GM23338 (cell line): ENCODE measurements at regions not wholly inside any gene's neighbourhood (a gene's known extent, or its start where the extent isn't known, plus 50 kb on each side); places are given as distances from the start of the nearest gene placed in this dataset.

ENCODE experiments used
- ATAC-seq: fragments of 200-7000 bp; cut with Tn5 transposase; 3 replicates; pipeline ENCODE4 v1.9.1; 2020
- DNase-seq: peaks from one replicate; pipeline ENCODE4 v3.0.0-alpha.2; 2015; ENCODE audit warnings: low spot score
- H2AFZ ChIP-seq: fragments of 200-600 bp; sonication (generic); 2 replicates; pipeline ENCODE4 v1.8.0; 2016; ENCODE audit warnings: antibody characterized with exemption, mild to moderate bottlenecking, moderate library complexity
- H3F3A ChIP-seq: fragments of 200-600 bp; sonication (generic); replicated peaks from 2 replicates; pipeline ENCODE4 v1.8.0; 2017; ENCODE audit warnings: antibody characterized with exemption, mixed run types, low read depth
- H3K27ac ChIP-seq: fragments of 200-600 bp; sonication (generic); 2 replicates; pipeline ENCODE4 v1.6.1; 2016; ENCODE audit warnings: low read depth
- H3K27me3 ChIP-seq: fragments of 200-600 bp; sonication (generic); 2 replicates; pipeline ENCODE4 v1.8.0; 2016; ENCODE audit warnings: mild to moderate bottlenecking, mixed run types, moderate library complexity; ENCODE audit not compliant: insufficient read depth
- H3K36me3 ChIP-seq: fragments of 200-600 bp; sonication (generic); 2 replicates; pipeline ENCODE4 v1.8.0; 2016; ENCODE audit warnings: mild to moderate bottlenecking; ENCODE audit not compliant: insufficient read depth
- H3K4me1 ChIP-seq: fragments of 200-600 bp; sonication (generic); 2 replicates; pipeline ENCODE4 v1.8.0; 2016; ENCODE audit warnings: mild to moderate bottlenecking, moderate library complexity; ENCODE audit not compliant: insufficient read depth
- H3K4me2 ChIP-seq: fragments of 200-600 bp; sonication (generic); 2 replicates; pipeline ENCODE4 v1.7.1; 2017; ENCODE audit warnings: mixed run types
- H3K4me3 ChIP-seq: fragments of 200-600 bp; sonication (generic); 2 replicates; pipeline ENCODE4 v1.6.1; 2016; ENCODE audit warnings: mixed run types
- H3K79me2 ChIP-seq: fragments of 200-600 bp; sonication (generic); replicated peaks from 2 replicates; pipeline ENCODE4 v1.8.0; 2017; ENCODE audit warnings: mild to moderate bottlenecking; ENCODE audit not compliant: insufficient read depth
- H3K9me2 ChIP-seq: fragments of 200-600 bp; sonication (generic); 2 replicates; pipeline ENCODE4 v1.8.0; 2017; ENCODE audit not compliant: insufficient read depth
- H4K20me1 ChIP-seq: fragments of 200-600 bp; sonication (generic); replicated peaks from 2 replicates; pipeline ENCODE4 v1.8.0; 2017; ENCODE audit warnings: mild to moderate bottlenecking; ENCODE audit not compliant: insufficient read depth
- H3K27ac Mint-ChIP-seq: 2 replicates; pipeline ENCODE4 v1.8.0; 2020; ENCODE audit warnings: inconsistent platforms, mild to moderate bottlenecking, moderate library complexity, mixed read lengths
- H3K27me3 Mint-ChIP-seq: 3 replicates; pipeline ENCODE4 v1.8.0; 2022; ENCODE audit warnings: low read depth, mild to moderate bottlenecking, moderate library complexity, mixed read lengths, inconsistent platforms; ENCODE audit not compliant: insufficient read depth, poor library complexity
- H3K36me3 Mint-ChIP-seq: 3 replicates; pipeline ENCODE4 v1.8.0; 2021; ENCODE audit warnings: low read depth, mild to moderate bottlenecking, inconsistent platforms, moderate library complexity, mixed read lengths
- H3K4me1 Mint-ChIP-seq: 3 replicates; pipeline ENCODE4 v1.8.0; 2020; ENCODE audit warnings: mild to moderate bottlenecking, inconsistent platforms, mixed read lengths
- H3K4me3 Mint-ChIP-seq: 3 replicates; pipeline ENCODE4 v1.8.0; 2021; ENCODE audit warnings: moderate library complexity, mild to moderate bottlenecking, inconsistent platforms, mixed read lengths
- H3K9me3 Mint-ChIP-seq: 3 replicates; pipeline ENCODE4 v1.8.0; 2020; ENCODE audit warnings: moderate library complexity, mild to moderate bottlenecking, inconsistent platforms, mixed read lengths
- CREB1 ChIP-seq: fragments of 250-450 bp; sonication (Bioruptor Pico); IDR thresholded peaks from 2 replicates; pipeline ENCODE4 v1.5.0; 2020; ENCODE audit warnings: low read depth, mild to moderate bottlenecking, moderate library complexity
- ETS1 ChIP-seq: IDR thresholded peaks from 2 replicates; pipeline ENCODE4 v1.6.1; 2016; ENCODE audit warnings: antibody characterized with exemption
- EZH2 ChIP-seq: fragments of 200-600 bp; sonication (generic); IDR thresholded peaks from one replicate; pipeline ENCODE4 v1.8.0; 2017; ENCODE audit warnings: antibody characterized with exemption, mild to moderate bottlenecking, low read depth; ENCODE audit not compliant: unreplicated experiment
- EZH2phosphoT487 ChIP-seq: fragments of 200-600 bp; sonication (generic); IDR thresholded peaks from one replicate; pipeline ENCODE4 v1.8.1; 2018; ENCODE audit warnings: antibody characterized with exemption; ENCODE audit not compliant: unreplicated experiment
- JUNB ChIP-seq: IDR thresholded peaks from one replicate; pipeline ENCODE4 v1.6.1; 2016; ENCODE audit warnings: antibody characterized with exemption; ENCODE audit not compliant: unreplicated experiment
- NANOG ChIP-seq: IDR thresholded peaks from 2 replicates; pipeline ENCODE4 v1.6.1; 2016; ENCODE audit warnings: antibody characterized with exemption, borderline replicate concordance
- POLR2AphosphoS5 ChIP-seq: IDR thresholded peaks from 2 replicates; pipeline ENCODE4 v1.6.1; 2016; ENCODE audit warnings: antibody characterized with exemption, low read depth
- STAT1 ChIP-seq: IDR thresholded peaks from one replicate; pipeline ENCODE4 v1.6.1; 2016; ENCODE audit warnings: antibody characterized with exemption; ENCODE audit not compliant: unreplicated experiment
- ZNF114 ChIP-seq: fragments of 250-450 bp; sonication (Bioruptor Pico); IDR thresholded peaks from 2 replicates; pipeline ENCODE4 v1.5.0; 2020; ENCODE audit warnings: mild to moderate bottlenecking, moderate library complexity
- ZNF331 ChIP-seq: fragments of 250-450 bp; sonication (Bioruptor Pico); IDR thresholded peaks from 2 replicates; pipeline ENCODE4 v1.5.0; 2020; ENCODE audit warnings: low read depth, mild to moderate bottlenecking, moderate library complexity
- TF ChIP-seq, protein P1 (sequence below): IDR thresholded peaks from one replicate; pipeline ENCODE4 v1.6.1; 2018; ENCODE audit warnings: antibody characterized with exemption; ENCODE audit not compliant: unreplicated experiment

GRCh38 chr5:61905613-61906012 is 400.4 kb upstream of the KIF2A start (continued):
- TF ChIP-seq, protein P1, sequence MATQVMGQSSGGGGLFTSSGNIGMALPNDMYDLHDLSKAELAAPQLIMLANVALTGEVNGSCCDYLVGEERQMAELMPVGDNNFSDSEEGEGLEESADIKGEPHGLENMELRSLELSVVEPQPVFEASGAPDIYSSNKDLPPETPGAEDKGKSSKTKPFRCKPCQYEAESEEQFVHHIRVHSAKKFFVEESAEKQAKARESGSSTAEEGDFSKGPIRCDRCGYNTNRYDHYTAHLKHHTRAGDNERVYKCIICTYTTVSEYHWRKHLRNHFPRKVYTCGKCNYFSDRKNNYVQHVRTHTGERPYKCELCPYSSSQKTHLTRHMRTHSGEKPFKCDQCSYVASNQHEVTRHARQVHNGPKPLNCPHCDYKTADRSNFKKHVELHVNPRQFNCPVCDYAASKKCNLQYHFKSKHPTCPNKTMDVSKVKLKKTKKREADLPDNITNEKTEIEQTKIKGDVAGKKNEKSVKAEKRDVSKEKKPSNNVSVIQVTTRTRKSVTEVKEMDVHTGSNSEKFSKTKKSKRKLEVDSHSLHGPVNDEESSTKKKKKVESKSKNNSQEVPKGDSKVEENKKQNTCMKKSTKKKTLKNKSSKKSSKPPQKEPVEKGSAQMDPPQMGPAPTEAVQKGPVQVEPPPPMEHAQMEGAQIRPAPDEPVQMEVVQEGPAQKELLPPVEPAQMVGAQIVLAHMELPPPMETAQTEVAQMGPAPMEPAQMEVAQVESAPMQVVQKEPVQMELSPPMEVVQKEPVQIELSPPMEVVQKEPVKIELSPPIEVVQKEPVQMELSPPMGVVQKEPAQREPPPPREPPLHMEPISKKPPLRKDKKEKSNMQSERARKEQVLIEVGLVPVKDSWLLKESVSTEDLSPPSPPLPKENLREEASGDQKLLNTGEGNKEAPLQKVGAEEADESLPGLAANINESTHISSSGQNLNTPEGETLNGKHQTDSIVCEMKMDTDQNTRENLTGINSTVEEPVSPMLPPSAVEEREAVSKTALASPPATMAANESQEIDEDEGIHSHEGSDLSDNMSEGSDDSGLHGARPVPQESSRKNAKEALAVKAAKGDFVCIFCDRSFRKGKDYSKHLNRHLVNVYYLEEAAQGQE, result no peak
- TF ChIP-seq CREB1 (CRISPR knock-in tag) (no peak), ZNF331 (CRISPR knock-in tag) (no peak), JUNB (no peak)

GRCh38 chr5:61906820-61907219 is 399.2 kb upstream of the KIF2A start:
- no peak overlapping the region; the same call in 1 of the 2 replicates for H2AFZ ChIP-seq
- H3K27me3 ChIP-seq, result no peaks in the 10 kb centered on the region
- DNase-seq (no peak), ATAC-seq (no peak)
- H3K9me3 Mint-ChIP-seq, result peaks cover 5% of the 10 kb centered on the region; the same call in 1 of the 3 replicates
- H3K36me3 Mint-ChIP-seq, result no peaks in the 10 kb centered on the region
- H3K4me1 Mint-ChIP-seq, result no peaks in the 10 kb centered on the region
- no peaks in the 10 kb centered on the region for H3K36me3 ChIP-seq
- H3F3A ChIP-seq, result no peaks in the 10 kb centered on the region
- no peaks in the 10 kb centered on the region for H3K4me1 ChIP-seq
- no peak overlapping the region for H3K27ac ChIP-seq
- H3K4me3 ChIP-seq, result no peak overlapping the region
- no peak overlapping the region for H3K4me2 ChIP-seq
- no peaks in the 10 kb centered on the region for H4K20me1 ChIP-seq
- no peaks in the 10 kb centered on the region for H3K79me2 ChIP-seq
- no peak overlapping the region for H3K27ac Mint-ChIP-seq
- H3K9me2 ChIP-seq, result no peaks in the 10 kb centered on the region; the same call in none of the 2 replicates
- no peak overlapping the region for H3K4me3 Mint-ChIP-seq
- peaks cover 2% of the 10 kb centered on the region for H3K27me3 Mint-ChIP-seq
- TF ChIP-seq NANOG, result no peak
- no peak for TF ChIP-seq EZH2phosphoT487
- TF ChIP-seq ETS1, result no peak
- no peak for TF ChIP-seq STAT1
- no peak for TF ChIP-seq JUNB
- TF ChIP-seq ZNF114 (CRISPR knock-in tag), result no peak

DNA sequence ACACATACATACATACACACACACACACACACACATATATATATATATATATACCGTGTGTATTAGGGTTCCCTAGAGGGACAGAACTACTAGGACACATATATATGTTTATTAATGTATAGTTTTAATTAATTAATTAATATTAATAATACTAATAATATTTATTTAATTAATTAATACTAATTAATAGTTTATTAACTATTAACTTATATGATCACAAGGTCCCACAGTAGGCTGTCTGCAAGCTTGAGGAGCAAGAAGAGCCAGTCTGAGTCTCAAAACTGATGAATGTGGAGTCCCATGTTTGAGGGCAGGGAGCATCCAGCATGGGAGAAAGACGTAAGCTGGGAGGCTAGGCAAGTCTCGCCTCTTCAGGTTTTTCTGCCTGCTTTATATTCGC is 398.0 kb upstream of the KIF2A start:
- H3K4me3 Mint-ChIP-seq, result no peak overlapping the region
- Histone ChIP-seq H3K4me1 (no peaks in the 10 kb centered on the region), H3F3A (no peaks in the 10 kb centered on the region), H3K9me2 (no peaks in the 10 kb centered on the region; the same call in none of the 2 replicates), H3K4me2 (no peak overlapping the region), H4K20me1 (no peaks in the 10 kb centered on the region), H2AFZ (no peak overlapping the region), H3K4me3 (no peak overlapping the region), H3K27me3 (no peaks in the 10 kb centered on the region), H3K27ac (no peak overlapping the region), H3K36me3 (no peaks in the 10 kb centered on the region), H3K79me2 (no peaks in the 10 kb centered on the region)
- H3K27ac Mint-ChIP-seq, result no peak overlapping the region
- DNase-seq, result no peak
- peaks cover 16% of the 10 kb centered on the region for H3K9me3 Mint-ChIP-seq
- H3K27me3 Mint-ChIP-seq, result peaks cover 2% of the 10 kb centered on the region
- no peak for ATAC-seq
- H3K4me1 Mint-ChIP-seq, result no peaks in the 10 kb centered on the region
- TF ChIP-seq JUNB, result no peak
- no peak for TF ChIP-seq ETS1
- TF ChIP-seq EZH2, result no peak
- TF ChIP-seq POLR2AphosphoS5, result no peak
- TF ChIP-seq, protein P1, result no peak
- H3K36me3 Mint-ChIP-seq, result peaks cover 4% of the 10 kb centered on the region; the same call in 2 of the 3 replicates
